Bronchial epithelial cell (primary cell): ENCODE measurements at regions not wholly inside any gene's neighbourhood (a gene's known extent, or its start where the extent isn't known, plus 50 kb on each side); places are given as distances from the start of the nearest gene placed in this dataset.

Source experiments
- DNase-seq: peaks from one replicate; pipeline ENCODE4 v3.0.0-alpha.2; 2010; ENCODE audit warnings: low read depth
- FAIRE-seq: peaks from 2 replicates; lab custom pipeline; 2011; peaks lifted over from hg19 to GRCh38; lab: Jason Lieb, UNC
- H3K27me3 ChIP-seq: 2 replicates; pipeline ENCODE4 v1.5.1; 2011; ENCODE audit warnings: low read length; ENCODE audit not compliant: control insufficient read depth, insufficient read depth
- H3K36me3 ChIP-seq: 2 replicates; pipeline ENCODE4 v1.5.1; 2011; ENCODE audit warnings: low read length; ENCODE audit not compliant: control insufficient read depth, insufficient read depth
- H3K4me3 ChIP-seq: 2 replicates; pipeline ENCODE4 v1.5.1; 2011; ENCODE audit warnings: mild to moderate bottlenecking, low read depth, low read length, control low read depth
- TF ChIP-seq, protein P1 (sequence below): IDR thresholded peaks from 2 replicates; pipeline ENCODE4 v1.5.1; 2011; ENCODE audit warnings: mild to moderate bottlenecking, moderate library complexity, low read length, control low read depth, inconsistent platforms; ENCODE audit not compliant: insufficient read depth, severe bottlenecking

DNA sequence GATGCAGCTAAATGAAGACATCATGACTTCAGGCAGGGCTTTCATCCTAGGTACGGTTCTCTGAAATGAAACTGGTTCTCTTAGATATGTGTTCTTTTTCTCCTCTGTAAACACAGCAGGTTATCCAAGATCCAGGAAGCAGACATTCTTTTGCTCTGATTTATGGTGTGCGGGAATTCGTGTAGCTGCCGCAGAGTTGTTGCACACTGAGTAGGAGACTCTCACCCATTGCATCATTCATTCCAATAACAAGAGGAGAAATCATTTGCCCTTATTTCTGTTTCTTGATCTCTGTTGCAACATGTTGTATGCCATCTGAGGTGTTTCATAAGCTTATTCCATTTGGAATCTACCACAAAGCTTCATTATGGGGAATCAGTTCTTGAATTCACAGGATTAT is 133.6 kb upstream of the VCX2 start:
- no peaks in the 10 kb centered on the region for H3K27me3 ChIP-seq
- no peaks in the 10 kb centered on the region for H3K36me3 ChIP-seq
- DNase-seq (peak; percentile 19), FAIRE-seq (no peak)
- no peak overlapping the region for H3K4me3 ChIP-seq
- TF ChIP-seq, protein P1, sequence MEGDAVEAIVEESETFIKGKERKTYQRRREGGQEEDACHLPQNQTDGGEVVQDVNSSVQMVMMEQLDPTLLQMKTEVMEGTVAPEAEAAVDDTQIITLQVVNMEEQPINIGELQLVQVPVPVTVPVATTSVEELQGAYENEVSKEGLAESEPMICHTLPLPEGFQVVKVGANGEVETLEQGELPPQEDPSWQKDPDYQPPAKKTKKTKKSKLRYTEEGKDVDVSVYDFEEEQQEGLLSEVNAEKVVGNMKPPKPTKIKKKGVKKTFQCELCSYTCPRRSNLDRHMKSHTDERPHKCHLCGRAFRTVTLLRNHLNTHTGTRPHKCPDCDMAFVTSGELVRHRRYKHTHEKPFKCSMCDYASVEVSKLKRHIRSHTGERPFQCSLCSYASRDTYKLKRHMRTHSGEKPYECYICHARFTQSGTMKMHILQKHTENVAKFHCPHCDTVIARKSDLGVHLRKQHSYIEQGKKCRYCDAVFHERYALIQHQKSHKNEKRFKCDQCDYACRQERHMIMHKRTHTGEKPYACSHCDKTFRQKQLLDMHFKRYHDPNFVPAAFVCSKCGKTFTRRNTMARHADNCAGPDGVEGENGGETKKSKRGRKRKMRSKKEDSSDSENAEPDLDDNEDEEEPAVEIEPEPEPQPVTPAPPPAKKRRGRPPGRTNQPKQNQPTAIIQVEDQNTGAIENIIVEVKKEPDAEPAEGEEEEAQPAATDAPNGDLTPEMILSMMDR, result no peak

DNA sequence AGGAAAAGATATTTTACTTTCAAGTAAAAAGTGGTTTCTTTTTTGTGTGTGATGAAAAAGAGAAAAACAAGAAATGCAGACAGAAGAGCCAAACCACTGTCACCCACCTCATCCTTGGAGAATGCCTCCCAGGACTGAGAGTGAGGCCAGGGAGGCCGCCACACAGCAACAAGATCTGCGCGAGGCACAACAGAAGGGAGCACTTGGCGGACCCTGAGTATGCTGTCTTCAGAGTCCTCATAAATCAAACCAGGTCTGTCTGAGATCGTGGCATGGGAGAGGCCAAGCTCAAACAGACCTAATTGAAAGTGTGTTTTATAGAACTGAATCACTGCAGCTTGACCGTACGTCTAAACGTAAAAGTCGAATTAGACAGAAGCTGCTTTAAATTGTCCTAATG is 134.3 kb upstream of the VCX2 start:
- no peak overlapping the region for H3K4me3 ChIP-seq
- no peaks in the 10 kb centered on the region for H3K27me3 ChIP-seq
- TF ChIP-seq, protein P1, result no peak
- FAIRE-seq (no peak), DNase-seq (no peak)
- H3K36me3 ChIP-seq, result no peaks in the 10 kb centered on the region

GRCh38 chrX:8306291-8306925 is 135.3 kb upstream of the VCX2 start:
- DNase-seq (no peak), FAIRE-seq (no peak)
- TF ChIP-seq, protein P1, result no peak
- H3K27me3 ChIP-seq, result no peaks in the 10 kb centered on the region
- H3K36me3 ChIP-seq, result no peaks in the 10 kb centered on the region
- H3K4me3 ChIP-seq, result no peak overlapping the region

- TF ChIP-seq, protein P1, result no peak
- no peak overlapping the region for H3K4me3 ChIP-seq
- FAIRE-seq (no peak), DNase-seq (no peak)
- no peaks in the 10 kb centered on the region for H3K36me3 ChIP-seq
- H3K27me3 ChIP-seq, result no peaks in the 10 kb centered on the region
Measured at GRCh38 chrX:8310409-8310808, 139.3 kb upstream of the VCX2 start.

DNA sequence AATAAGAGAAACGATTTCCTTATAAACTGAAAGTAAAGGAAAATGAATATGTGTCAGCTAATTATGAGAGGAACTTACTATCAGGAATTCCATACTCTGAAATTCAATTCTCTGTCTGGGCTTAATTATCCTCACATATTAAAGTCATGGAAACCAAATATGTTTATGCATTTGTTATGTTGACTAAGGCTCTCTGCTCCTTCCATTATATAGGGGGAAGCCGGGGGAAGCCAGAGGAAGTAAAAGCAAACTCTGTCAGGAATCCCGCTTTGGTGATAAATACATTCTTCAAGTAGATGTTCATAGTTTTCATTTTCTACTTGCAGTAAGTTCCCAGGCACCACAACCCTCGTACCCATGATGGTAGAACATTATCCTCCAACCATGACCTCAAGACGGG is 142.8 kb upstream of the VCX2 start:
- H3K27me3 ChIP-seq, result no peaks in the 10 kb centered on the region
- no peak for DNase-seq
- FAIRE-seq, result no peak
- TF ChIP-seq, protein P1, result no peak
- H3K36me3 ChIP-seq, result no peaks in the 10 kb centered on the region
- no peak overlapping the region for H3K4me3 ChIP-seq

GRCh38 chrX:8314881-8315280 is 143.8 kb upstream of the VCX2 start:
- Histone ChIP-seq H3K4me3 (no peak overlapping the region), H3K27me3 (no peaks in the 10 kb centered on the region), H3K36me3 (no peaks in the 10 kb centered on the region)
- no peak for FAIRE-seq
- TF ChIP-seq, protein P1, result no peak
- no peak for DNase-seq
